H1 (cell line): ENCODE measurements at regions not wholly inside any gene's neighbourhood (a gene's known extent, or its start where the extent isn't known, plus 50 kb on each side); places are given as distances from the start of the nearest gene placed in this dataset.

Experiments used
- CTCF ChIA-PET: fragments of 300-600 bp; sonication (Branson Sonifier 250); formaldehyde crosslinking; loops from one replicate; lab custom pipeline; 2021; ENCODE audit not compliant: partially characterized antibody; lab: Charles Lee
- POLR2A ChIA-PET: fragments of 300-600 bp; sonication (Branson Sonifier 250); formaldehyde crosslinking; loops from one replicate; lab custom pipeline; 2021; ENCODE audit warnings: inconsistent platforms; ENCODE audit not compliant: partially characterized antibody; lab: Charles Lee
- DNase-seq, 2 experiments: peaks; one replicate each; pipeline versions ENCODE4 v3.0.0 to v3.0.0-alpha.2; 2010 to 2022; ENCODE audit warnings: low spot score in 2 of 2, low read depth in 1 of 2, mixed read lengths in 1 of 2
- FAIRE-seq: peaks from 2 replicates; lab custom pipeline; 2011; peaks lifted over from hg19 to GRCh38; lab: Jason Lieb, UNC
- H2AFZ ChIP-seq: 2 replicates; pipeline ENCODE4 v1.8.1; 2012; ENCODE audit warnings: low read length, inconsistent platforms
- H2AK5ac ChIP-seq: 2 replicates; pipeline ENCODE4 v1.6.1; 2013; ENCODE audit warnings: low read depth, low read length
- H2BK120ac ChIP-seq: replicated peaks from 2 replicates; pipeline ENCODE3; 2013; ENCODE audit warnings: low read depth, low read length, inconsistent platforms
- H2BK12ac ChIP-seq: 2 replicates; pipeline ENCODE4 v1.6.1; 2013; ENCODE audit warnings: low read depth, low read length
- H2BK15ac ChIP-seq: 2 replicates; pipeline ENCODE4 v1.6.1; 2013; ENCODE audit warnings: low read length
- H2BK20ac ChIP-seq: 2 replicates; pipeline ENCODE4 v1.6.1; 2013; ENCODE audit warnings: low read length
- H2BK5ac ChIP-seq: 2 replicates; pipeline ENCODE4 v1.6.1; 2013; ENCODE audit warnings: low read depth, low read length
- H3K14ac ChIP-seq: 2 replicates; pipeline ENCODE4 v1.6.1; 2013; ENCODE audit warnings: inconsistent platforms; ENCODE audit not compliant: insufficient read length
- H3K18ac ChIP-seq: 2 replicates; pipeline ENCODE4 v1.6.1; 2013; ENCODE audit warnings: low read length; ENCODE audit errors: extremely low read depth
- H3K23ac ChIP-seq: 2 replicates; pipeline ENCODE4 v1.6.1; 2013; ENCODE audit warnings: inconsistent platforms; ENCODE audit not compliant: insufficient read length
- H3K23me2 ChIP-seq: 2 replicates; pipeline ENCODE4 v1.6.1; 2013; ENCODE audit warnings: low read depth, low read length
- H3K27ac ChIP-seq: 2 replicates; pipeline ENCODE4 v1.6.1; 2011; ENCODE audit warnings: low read depth, low read length, inconsistent platforms
- H3K27me3 ChIP-seq, 4 experiments: replicated peaks in 1 of 4; 1 replicate in 1 of 4; 2 replicates in 3 of 4; pipeline versions ENCODE4 v1.6.1 to v1.8.1; 2011 to 2013; ENCODE audit warnings: low read length in 3 of 4, mild to moderate bottlenecking in 3 of 4, inconsistent platforms in 2 of 4, mixed read lengths in 2 of 4, moderate library complexity in 1 of 4; ENCODE audit not compliant: control insufficient read depth in 3 of 4, insufficient read depth in 3 of 4; ENCODE audit errors: extremely low read depth in 1 of 4
- H3K36me3 ChIP-seq, 4 experiments: 2 replicates each; pipeline versions ENCODE4 v1.6.1 to v1.8.1; 2011 to 2013; ENCODE audit warnings: mild to moderate bottlenecking in 4 of 4, low read length in 3 of 4, moderate library complexity in 2 of 4, control low read depth in 1 of 4, inconsistent platforms in 1 of 4; ENCODE audit not compliant: insufficient read depth in 4 of 4, control insufficient read depth in 2 of 4
- H3K4ac ChIP-seq: replicated peaks from 2 replicates; pipeline ENCODE3; 2013; ENCODE audit warnings: low read length, low read depth, mixed read lengths, inconsistent platforms; ENCODE audit not compliant: insufficient read length
- H3K4me1 ChIP-seq, 4 experiments: replicated peaks in 1 of 4; 1 replicate in 1 of 4; 2 replicates in 3 of 4; pipeline versions ENCODE4 v1.6.1 to v1.8.1; 2011 to 2013; ENCODE audit warnings: low read length in 3 of 4, inconsistent platforms in 2 of 4, mixed read lengths in 1 of 4; ENCODE audit not compliant: insufficient read depth in 4 of 4, control insufficient read depth in 3 of 4
- H3K4me2 ChIP-seq, 2 experiments: 2 replicates each; pipeline versions ENCODE4 v1.6.1 to v1.8.1; 2011 to 2013; ENCODE audit warnings: low read depth in 2 of 2, low read length in 2 of 2, control low read depth in 1 of 2, inconsistent platforms in 1 of 2, mild to moderate bottlenecking in 1 of 2; ENCODE audit not compliant: insufficient read depth in 1 of 2
- H3K4me3 ChIP-seq, 4 experiments: fragments of 200-600, 300-600 bp in 1 of 4; sonication (generic), shearing (Covaris generic), sonication (Bioruptor Twin) in 1 of 4; 2 replicates each; pipeline versions ENCODE4 v1.5.1 to v1.8.1; 2011 to 2016; ENCODE audit warnings: low read length in 4 of 4, low read depth in 3 of 4, control low read depth in 2 of 4, inconsistent platforms in 2 of 4, mild to moderate bottlenecking in 2 of 4, mixed read lengths in 1 of 4, moderate library complexity in 1 of 4; ENCODE audit not compliant: insufficient read depth in 2 of 4; ENCODE audit errors: extremely low read depth in 1 of 4
- H3K56ac ChIP-seq: replicated peaks from 2 replicates; pipeline ENCODE3; 2013; ENCODE audit warnings: low read depth, mild to moderate bottlenecking, mixed read lengths, low read length, inconsistent platforms; ENCODE audit not compliant: insufficient read length
- H3K79me1 ChIP-seq: 2 replicates; pipeline ENCODE4 v1.6.1; 2013; ENCODE audit warnings: low read depth, low read length, control low read depth
- H3K79me2 ChIP-seq, 2 experiments: 2 replicates each; pipeline versions ENCODE4 v1.6.1 to v1.8.1; 2012 to 2013; ENCODE audit warnings: low read length in 2 of 2, mild to moderate bottlenecking in 2 of 2, inconsistent platforms in 1 of 2; ENCODE audit not compliant: insufficient read depth in 2 of 2, control insufficient read depth in 1 of 2
- H3K9ac ChIP-seq, 4 experiments: replicated peaks in 1 of 4; 1 replicate in 1 of 4; 2 replicates in 3 of 4; pipeline versions ENCODE4 v1.6.1 to v1.8.1; 2011 to 2013; ENCODE audit warnings: low read depth in 3 of 4, low read length in 3 of 4, control low read depth in 2 of 4, mild to moderate bottlenecking in 2 of 4, moderate library complexity in 2 of 4, inconsistent platforms in 1 of 4; ENCODE audit errors: extremely low read depth in 1 of 4
- H3K9me3 ChIP-seq, 2 experiments: 2 replicates each; pipeline versions ENCODE4 v1.6.1 to v1.8.1; 2012 to 2013; ENCODE audit warnings: mild to moderate bottlenecking in 2 of 2, moderate library complexity in 2 of 2, control low read depth in 1 of 2, inconsistent platforms in 1 of 2, low read depth in 1 of 2, low read length in 1 of 2, mixed read lengths in 1 of 2; ENCODE audit not compliant: insufficient read depth in 2 of 2
- H4K20me1 ChIP-seq, 2 experiments: replicated peaks in 1 of 2; 2 replicates each; pipeline versions ENCODE3 to v1.8.1; 2011 to 2013; ENCODE audit warnings: inconsistent platforms in 2 of 2, low read length in 2 of 2, mild to moderate bottlenecking in 1 of 2; ENCODE audit not compliant: insufficient read depth in 2 of 2, control insufficient read depth in 1 of 2
- H4K5ac ChIP-seq: 2 replicates; pipeline ENCODE4 v1.6.1; 2013; ENCODE audit warnings: low read length, low read depth, mixed read lengths, inconsistent platforms; ENCODE audit not compliant: insufficient read length
- H4K8ac ChIP-seq: 2 replicates; pipeline ENCODE4 v1.8.0; 2013; ENCODE audit warnings: mild to moderate bottlenecking, moderate library complexity, low read length, inconsistent platforms; ENCODE audit not compliant: insufficient read depth; ENCODE audit errors: extremely low read depth
- H4K91ac ChIP-seq: replicated peaks from 2 replicates; pipeline ENCODE3; 2013; ENCODE audit warnings: low read length, mixed read lengths, inconsistent platforms; ENCODE audit not compliant: insufficient read length
- ATF2 ChIP-seq: IDR thresholded peaks from 2 replicates; pipeline ENCODE4 v1.6.1; 2012; ENCODE audit warnings: low read length, inconsistent platforms
- BRCA1 ChIP-seq: IDR thresholded peaks from 2 replicates; pipeline ENCODE4 v1.6.1; 2012; ENCODE audit warnings: low read depth, low read length, improper control_type of control experiment
- CBX8 ChIP-seq: fragments of 300-800, 300-1000 bp; sonication (generic); IDR thresholded peaks from 2 replicates; pipeline ENCODE4 v1.7.1; 2016; ENCODE audit warnings: low read depth, low read length, borderline replicate concordance
- CTCF ChIP-seq, 3 experiments: IDR thresholded peaks; 1 replicate in 2 of 3; 2 replicates in 1 of 3; pipeline versions ENCODE4 v1.5.1 to v1.6.1; 2011; ENCODE audit warnings: low read length in 3 of 3, mild to moderate bottlenecking in 3 of 3, inconsistent platforms in 2 of 3, low read depth in 1 of 3, moderate library complexity in 1 of 3; ENCODE audit not compliant: insufficient read depth in 1 of 3; ENCODE audit errors: control extremely low read depth in 1 of 3
- EP300 ChIP-seq, 2 experiments: IDR thresholded peaks; 1 replicate in 1 of 2; 2 replicates in 1 of 2; pipeline ENCODE4 v1.6.1; 2011 to 2012; ENCODE audit warnings: low read depth in 2 of 2, low read length in 2 of 2, mild to moderate bottlenecking in 2 of 2, borderline replicate concordance in 1 of 2, inconsistent platforms in 1 of 2, moderate library complexity in 1 of 2
- GABPA ChIP-seq: IDR thresholded peaks from 2 replicates; pipeline ENCODE4 v1.6.1; 2011; ENCODE audit warnings: mild to moderate bottlenecking, low read length, moderate library complexity, borderline replicate concordance; ENCODE audit not compliant: insufficient read depth
- KDM4A ChIP-seq: IDR thresholded peaks from one replicate; pipeline ENCODE4 v1.7.1; 2012; ENCODE audit warnings: low read depth, mild to moderate bottlenecking, moderate library complexity, low read length, inconsistent platforms; ENCODE audit not compliant: severe bottlenecking
- WGBS, 2 experiments: shearing (Covaris generic) in 1 of 2; methylation state at CpG; one replicate each; pipeline versions ENCODE4 v1.1.6 to v1.1.7; 2013 to 2015; ENCODE audit warnings: low lambda C conversion rate in 2 of 2, mixed read lengths in 2 of 2, inconsistent platforms in 1 of 2, low coverage in 1 of 2, missing lambda C conversion rate in 1 of 2; ENCODE audit not compliant: insufficient replicate concordance in 2 of 2, insufficient coverage in 1 of 2, insufficient read length in 1 of 2; ENCODE audit errors: extremely low coverage in 1 of 2, missing lambda C conversion rate in 1 of 2; 5-methylcytosine and 5-hydroxymethylcytosine counted together

- Histone ChIP-seq H3K56ac (no peak overlapping the region), H4K5ac (no peak overlapping the region), H3K4me3 (no peak overlapping the region), H4K8ac (no peak overlapping the region), H3K23ac (no peak overlapping the region), H3K18ac (no peak overlapping the region), H2BK120ac (no peak overlapping the region), H3K4me2 (no peak overlapping the region), H3K23me2 (no peaks in the 10 kb centered on the region), H3K4ac (no peak overlapping the region), H3K9ac (no peak overlapping the region), H3K14ac (no peak overlapping the region), H3K27me3 (no peaks in the 10 kb centered on the region), H2BK20ac (no peak overlapping the region), H3K27ac (no peak overlapping the region), H3K79me1 (no peaks in the 10 kb centered on the region), H2AK5ac (no peak overlapping the region), H2BK15ac (no peak overlapping the region), H3K79me2 (no peaks in the 10 kb centered on the region), H3K36me3 (no peaks in the 10 kb centered on the region), H2BK12ac (no peak overlapping the region), H2BK5ac (no peak overlapping the region), H4K91ac (no peak overlapping the region), H3K4me1 (no peaks in the 10 kb centered on the region), H3K9me3 (0 out of 4 replicates have a peak, but pooled peaks cover 0 to 5% of the 10 kb centered on the region in 2 experiments), H4K20me1 (no peaks in the 10 kb centered on the region), H2AFZ (no peak overlapping the region)
- WGBS, 2 experiments, result 76% methylated on average over 2 of the region's 2 CpGs; no CpG with 5 or more reads in 1 of the 2 experiments
- POLR2A ChIA-PET, result interaction anchor here (2.6 kb wide), 1 partner anchor 127 kb away, joined by 8 read pairs; no protein-coding TSS in a partner anchor
- FAIRE-seq, result no peak
- DNase-seq, result no peak
- CTCF ChIA-PET, result interaction anchor here (0.8 to 2.5 kb wide), 3 partner anchors 9 to 78 kb away, joined by 3 to 9 read pairs (median 6); no protein-coding TSS in a partner anchor
- TF ChIP-seq EP300 (IDR thresholded peaks at IDR 0.05; ENCODE audit: borderline replicate concordance in 1 of 2, low read depth in 2 of 2, low read length in 2 of 2) (no peak), CBX8 (no peak), GABPA (no peak), BRCA1 (no peak), CTCF (IDR thresholded peaks at IDR 0.05; ENCODE audit: control extremely low read depth in 1 of 3, insufficient read depth in 1 of 3, low read depth in 1 of 3, low read length in 3 of 3) (no peak), ATF2 (no peak), KDM4A (no peak)
Observed at GRCh38 chr4:100075486-100076270, 114.6 kb downstream of the DDIT4L start.
